Spleen (tissue), 11 donors: ENCODE measurements at regions not wholly inside any gene's neighbourhood (a gene's known extent, or its start where the extent isn't known, plus 50 kb on each side); places are given as distances from the start of the nearest gene placed in this dataset.

Source experiments
- DNase-seq: peaks from one replicate; pipeline ENCODE4 v3.0.0-alpha.2; 2020
- H3K27ac ChIP-seq, 8 donors: fragments of 200-600 bp; sonication (generic) in 7 of 8; 1 replicate in 4 of 8; 2 replicates in 4 of 8; pipeline versions ENCODE4 v1.5.0 to v1.8.0; 2016 to 2021; ENCODE audit warnings: inconsistent platforms in 4 of 8, mild to moderate bottlenecking in 4 of 8, moderate library complexity in 1 of 8
- H3K27me3 ChIP-seq, 7 donors: fragments of 200-600 bp; sonication (generic) in 6 of 7; replicated peaks in 1 of 7; 1 replicate in 4 of 7; 2 replicates in 3 of 7; pipeline versions ENCODE4 v1.5.0 to v1.8.0; 2016 to 2021; ENCODE audit warnings: inconsistent platforms in 3 of 7, mild to moderate bottlenecking in 1 of 7
- H3K36me3 ChIP-seq, 6 donors: fragments of 200-600 bp; sonication (generic) in 5 of 6; 1 replicate in 4 of 6; 2 replicates in 2 of 6; pipeline versions ENCODE4 v1.5.0 to v1.8.0; 2016 to 2021; ENCODE audit warnings: inconsistent platforms in 2 of 6
- H3K4me1 ChIP-seq, 6 donors: fragments of 200-600 bp; sonication (generic) in 5 of 6; 1 replicate in 3 of 6; 2 replicates in 3 of 6; pipeline versions ENCODE4 v1.5.0 to v1.8.0; 2016 to 2021; ENCODE audit warnings: inconsistent platforms in 3 of 6
- H3K4me3 ChIP-seq, 8 donors: fragments of 200-600 bp; sonication (generic) in 7 of 8; 1 replicate in 4 of 8; 2 replicates in 4 of 8; pipeline versions ENCODE4 v1.5.0 to v1.8.0; 2016 to 2021; ENCODE audit warnings: inconsistent platforms in 4 of 8, mild to moderate bottlenecking in 4 of 8, moderate library complexity in 2 of 8
- H3K9me3 ChIP-seq, 8 donors: fragments of 200-600 bp; sonication (generic) in 7 of 8; 1 replicate in 4 of 8; 2 replicates in 4 of 8; pipeline versions ENCODE4 v1.5.0 to v1.8.0; 2016 to 2021; ENCODE audit warnings: inconsistent platforms in 4 of 8
- POLR2A ChIP-seq, 3 donors: fragments of 450-650 bp; IDR thresholded peaks; one replicate each; pipeline ENCODE4 v1.5.1; 2017; ENCODE audit warnings: antibody characterized with exemption in 3 of 3, mild to moderate bottlenecking in 1 of 3
- POLR2AphosphoS5 ChIP-seq, 3 donors: sonication (generic); formaldehyde crosslinking; IDR thresholded peaks; one replicate each; pipeline ENCODE4 v1.5.1; 2017; ENCODE audit warnings: antibody characterized with exemption in 3 of 3
- WGBS, 5 donors: extraction: QIAGEN DNeasy Blood & Tissue Kit in 3 of 5; methylation state at CpG; one replicate each; pipeline versions ENCODE4 v1.1.5 to v1.1.7; 2013 to 2018; 5-methylcytosine and 5-hydroxymethylcytosine counted together
- intact Hi-C: fragments of 100-400 bp; cut with DNase I; formaldehyde crosslinking; loops from one replicate; pipeline ENCODE4 v1.15.0; 2023; ENCODE audit warnings: low total_unique reads
- TF ChIP-seq, protein P1 (sequence below), 11 experiments: fragments of 200-600 bp in 7 of 11; fragments of 450-650 bp in 4 of 11; sonication (generic) in 4 of 11; IDR thresholded peaks in 8 of 11; conservative IDR thresholded peaks in 3 of 11; 1 replicate in 7 of 11; 2 replicates in 4 of 11; pipeline versions ENCODE4 v1.4.0 to v1.8.0; 2016 to 2021; ENCODE audit warnings: antibody characterized with exemption in 11 of 11, inconsistent platforms in 4 of 11, mild to moderate bottlenecking in 1 of 11
- donor health status: healthy with polysubstance abuse.
- donor health status: DM: no; HTN: no; CAD: no; lungs with moderate emphysema.
- donor health status: DM: no; HTN: no; CAD: no.
- donor health status: Bipolar disorder and iron deficiency.
- donor health status: healthy.
- donor health status: DM: no; HTN: no; CAD: no.
- donor health status: DM: yes; HTN: yes; CAD: no.

DNA sequence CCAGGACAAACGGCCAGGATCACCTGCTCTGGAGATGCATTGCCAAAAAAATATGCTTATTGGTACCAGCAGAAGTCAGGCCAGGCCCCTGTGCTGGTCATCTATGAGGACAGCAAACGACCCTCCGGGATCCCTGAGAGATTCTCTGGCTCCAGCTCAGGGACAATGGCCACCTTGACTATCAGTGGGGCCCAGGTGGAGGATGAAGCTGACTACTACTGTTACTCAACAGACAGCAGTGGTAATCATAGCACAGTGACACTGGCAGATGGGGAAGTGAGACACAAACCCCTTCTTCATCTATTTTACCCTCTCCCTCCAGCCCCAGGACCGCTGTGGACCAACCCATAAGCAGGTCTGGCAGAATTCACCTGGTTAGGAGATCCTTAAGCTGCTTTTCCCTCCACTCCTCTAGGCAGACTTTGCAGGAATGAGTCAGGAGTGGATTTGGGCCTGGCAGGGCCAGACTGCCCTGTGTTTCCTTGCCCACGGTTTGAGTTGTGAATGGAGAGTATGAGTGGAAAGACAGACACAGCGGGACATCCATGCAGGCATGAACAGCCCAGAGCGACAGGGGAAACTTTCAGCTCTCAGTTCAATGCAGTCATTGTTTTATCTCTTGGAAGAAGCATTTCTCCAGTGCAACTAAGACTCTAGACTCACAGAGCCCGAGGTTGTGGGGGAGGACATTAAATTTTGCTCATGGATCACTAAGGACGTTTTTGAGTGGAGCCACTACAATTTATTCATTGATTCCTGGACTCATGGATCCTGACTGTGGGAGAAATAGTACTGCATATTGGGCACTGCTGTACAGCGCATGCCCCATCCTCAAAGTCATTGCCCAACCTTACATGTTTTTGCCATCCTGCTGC is 75.3 kb upstream of the IGLL5 start:
- Histone ChIP-seq H3K27ac (peak overlapping the region in 1 of 8 donors; percentile 4), H3K36me3 (no peaks in the 10 kb centered on the region), H3K9me3 (no peaks in the 10 kb centered on the region), H3K4me3 (no peak overlapping the region), H3K4me1 (peaks cover 0 to 37% (median 21%) of the 10 kb centered on the region in 6 donors), H3K27me3 (peaks cover 0 to 5% (median 0%) of the 10 kb centered on the region in 7 donors)
- 76 to 86% (median 79%) methylated on average over 10 of the region's 10 CpGs for WGBS, 5 donors
- peak; percentile 41 for DNase-seq
- intact Hi-C loops, result loop anchor here (10.0 kb wide), 1 partner anchor 73 kb away; the partner anchor contains the start of gene IGLL5
- TF ChIP-seq, protein P1, sequence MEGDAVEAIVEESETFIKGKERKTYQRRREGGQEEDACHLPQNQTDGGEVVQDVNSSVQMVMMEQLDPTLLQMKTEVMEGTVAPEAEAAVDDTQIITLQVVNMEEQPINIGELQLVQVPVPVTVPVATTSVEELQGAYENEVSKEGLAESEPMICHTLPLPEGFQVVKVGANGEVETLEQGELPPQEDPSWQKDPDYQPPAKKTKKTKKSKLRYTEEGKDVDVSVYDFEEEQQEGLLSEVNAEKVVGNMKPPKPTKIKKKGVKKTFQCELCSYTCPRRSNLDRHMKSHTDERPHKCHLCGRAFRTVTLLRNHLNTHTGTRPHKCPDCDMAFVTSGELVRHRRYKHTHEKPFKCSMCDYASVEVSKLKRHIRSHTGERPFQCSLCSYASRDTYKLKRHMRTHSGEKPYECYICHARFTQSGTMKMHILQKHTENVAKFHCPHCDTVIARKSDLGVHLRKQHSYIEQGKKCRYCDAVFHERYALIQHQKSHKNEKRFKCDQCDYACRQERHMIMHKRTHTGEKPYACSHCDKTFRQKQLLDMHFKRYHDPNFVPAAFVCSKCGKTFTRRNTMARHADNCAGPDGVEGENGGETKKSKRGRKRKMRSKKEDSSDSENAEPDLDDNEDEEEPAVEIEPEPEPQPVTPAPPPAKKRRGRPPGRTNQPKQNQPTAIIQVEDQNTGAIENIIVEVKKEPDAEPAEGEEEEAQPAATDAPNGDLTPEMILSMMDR (IDR thresholded peaks at IDR 0.05 in 8 of 11, conservative IDR thresholded peaks at IDR 0.05 in 3 of 11), result no peak
- TF ChIP-seq POLR2AphosphoS5 (IDR thresholded peaks at IDR 0.05), result no peak
- TF ChIP-seq POLR2A (IDR thresholded peaks at IDR 0.05), result no peak

- 69 to 95% (median 83%) methylated on average over 2 to 3 of the region's 3 CpGs for WGBS, 5 donors
- Histone ChIP-seq H3K27me3 (peaks cover 0 to 5% (median 0%) of the 10 kb centered on the region in 7 donors), H3K36me3 (no peaks in the 10 kb centered on the region), H3K4me1 (peaks cover 0 to 48% (median 27%) of the 10 kb centered on the region in 6 donors), H3K9me3 (no peaks in the 10 kb centered on the region), H3K4me3 (no peak overlapping the region), H3K27ac (no peak overlapping the region)
- no peak for TF ChIP-seq POLR2A (IDR thresholded peaks at IDR 0.05)
- DNase-seq, result peak; percentile 67
- intact Hi-C loops, result loop anchor here (10.0 kb wide), 1 partner anchor 71 kb away; the partner anchor contains the start of gene IGLL5
Observed at GRCh38 chr22:22813126-22814075, 74.2 kb upstream of the IGLL5 start.

DNA sequence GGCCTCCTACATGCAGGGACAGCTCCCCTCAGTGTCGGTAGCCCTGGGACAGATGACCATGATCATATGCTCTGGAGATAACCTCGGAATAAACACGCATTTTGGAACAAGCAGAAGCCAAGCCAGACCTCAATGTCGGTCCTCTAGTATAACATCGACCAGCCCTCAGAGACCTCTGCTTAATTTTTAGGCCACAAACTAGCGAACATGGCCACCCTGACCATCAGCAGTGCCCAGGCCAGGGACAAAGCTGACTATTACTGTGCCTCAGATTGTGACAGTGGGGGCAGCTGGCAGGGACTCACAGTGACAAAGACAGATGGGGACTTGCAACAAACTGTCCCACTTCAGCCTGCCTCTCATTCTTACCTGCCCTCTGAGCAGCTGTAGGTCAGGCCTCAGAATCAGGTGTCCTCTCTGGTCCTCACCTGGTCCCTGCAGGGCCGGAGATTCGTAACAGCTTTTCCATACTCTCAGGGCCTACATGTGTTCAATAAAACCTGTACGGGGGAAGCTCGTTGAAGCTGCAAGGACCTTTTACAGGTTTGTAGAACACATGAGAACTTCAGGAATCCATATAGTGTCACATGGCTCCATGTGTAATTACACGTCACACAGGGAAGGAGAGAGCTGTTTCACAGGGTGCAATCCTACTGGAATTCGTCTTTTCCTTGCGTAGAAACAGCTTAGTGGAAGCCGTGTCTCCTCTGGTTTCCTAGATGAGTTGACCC is 72.8 kb upstream of the IGLL5 start:
- H3K27me3 ChIP-seq, result no peaks in the 10 kb centered on the region
- peaks cover 0 to 62% (median 41%) of the 10 kb centered on the region in 6 donors for H3K4me1 ChIP-seq
- intact Hi-C loops, result loop anchor here (10.0 kb wide), 1 partner anchor 70 kb away; the partner anchor contains the start of gene IGLL5
- 86 to 93% (median 88%) methylated on average over 14 of the region's 14 CpGs for WGBS, 5 donors
- no peaks in the 10 kb centered on the region for H3K9me3 ChIP-seq
- H3K27ac ChIP-seq, result peak overlapping the region in 5 of 8 donors; percentile 25 to 87 (median 54)
- TF ChIP-seq POLR2A (IDR thresholded peaks at IDR 0.05) (no peak), POLR2AphosphoS5 (IDR thresholded peaks at IDR 0.05) (no peak)
- TF ChIP-seq, protein P1 (IDR thresholded peaks at IDR 0.05 in 8 of 11, conservative IDR thresholded peaks at IDR 0.05 in 3 of 11), result no peak
- DNase-seq, result no peak
- H3K4me3 ChIP-seq, result no peak overlapping the region
- H3K36me3 ChIP-seq, result no peaks in the 10 kb centered on the region
